ENCODE measurements at regions not wholly inside any gene's neighbourhood (a gene's known extent, or its start where the extent isn't known, plus 50 kb on each side); places are given as distances from the start of the nearest gene placed in this dataset.

GRCh38 chr10:80755893-80756292, 218.2 kb downstream of the SH2D4B start:
- TF ChIP-seq, protein P1, sequence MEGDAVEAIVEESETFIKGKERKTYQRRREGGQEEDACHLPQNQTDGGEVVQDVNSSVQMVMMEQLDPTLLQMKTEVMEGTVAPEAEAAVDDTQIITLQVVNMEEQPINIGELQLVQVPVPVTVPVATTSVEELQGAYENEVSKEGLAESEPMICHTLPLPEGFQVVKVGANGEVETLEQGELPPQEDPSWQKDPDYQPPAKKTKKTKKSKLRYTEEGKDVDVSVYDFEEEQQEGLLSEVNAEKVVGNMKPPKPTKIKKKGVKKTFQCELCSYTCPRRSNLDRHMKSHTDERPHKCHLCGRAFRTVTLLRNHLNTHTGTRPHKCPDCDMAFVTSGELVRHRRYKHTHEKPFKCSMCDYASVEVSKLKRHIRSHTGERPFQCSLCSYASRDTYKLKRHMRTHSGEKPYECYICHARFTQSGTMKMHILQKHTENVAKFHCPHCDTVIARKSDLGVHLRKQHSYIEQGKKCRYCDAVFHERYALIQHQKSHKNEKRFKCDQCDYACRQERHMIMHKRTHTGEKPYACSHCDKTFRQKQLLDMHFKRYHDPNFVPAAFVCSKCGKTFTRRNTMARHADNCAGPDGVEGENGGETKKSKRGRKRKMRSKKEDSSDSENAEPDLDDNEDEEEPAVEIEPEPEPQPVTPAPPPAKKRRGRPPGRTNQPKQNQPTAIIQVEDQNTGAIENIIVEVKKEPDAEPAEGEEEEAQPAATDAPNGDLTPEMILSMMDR (IDR thresholded peaks at IDR 0.05) = no peak
- no peak for TF ChIP-seq POLR2A (IDR thresholded peaks at IDR 0.05)
- DNase-seq = no peak
- intact Hi-C loops (cut with DNase I; ENCODE audit: low total_unique reads) = no loop called here

DNA sequence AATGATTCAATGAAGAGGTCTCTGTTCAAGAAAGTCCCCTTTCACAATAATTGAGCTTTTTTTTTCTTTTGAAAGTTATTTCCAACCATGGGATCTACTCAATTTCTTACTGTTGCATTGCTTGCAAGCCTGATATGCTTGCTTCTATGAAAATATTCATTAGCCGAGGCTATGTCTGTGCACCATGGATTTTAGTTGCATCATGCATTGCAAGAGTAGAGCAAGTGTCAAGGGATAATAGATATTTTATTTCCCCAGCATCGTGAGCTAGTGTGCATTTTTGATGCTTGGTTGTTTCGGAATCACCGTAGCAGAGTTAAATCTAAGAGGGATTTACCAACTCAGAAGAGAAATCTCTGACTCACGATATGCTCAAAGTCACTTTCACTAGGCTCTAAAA, 222.0 kb downstream of the SH2D4B start:
- intact Hi-C loops (cut with DNase I; ENCODE audit: low total_unique reads) = no loop called here
- Histone ChIP-seq H3K36me3 (no peaks in the 10 kb centered on the region), H3K4me1 (no peaks in the 10 kb centered on the region), H3K27ac (no peak overlapping the region), H3K27me3 (no peaks in the 10 kb centered on the region), H3K9me3 (no peaks in the 10 kb centered on the region), H3K4me3 (no peak overlapping the region)
- TF ChIP-seq POLR2A (IDR thresholded peaks at IDR 0.05) = no peak
- TF ChIP-seq, protein P1 (IDR thresholded peaks at IDR 0.05) = no peak
- DNase-seq = no peak

More at GRCh38 chr10:80755893-80756292, 218.2 kb downstream of the SH2D4B start:
- Histone ChIP-seq H3K9me3 (no peaks in the 10 kb centered on the region), H3K27ac (no peak overlapping the region), H3K4me1 (no peaks in the 10 kb centered on the region), H3K27me3 (no peaks in the 10 kb centered on the region), H3K36me3 (no peaks in the 10 kb centered on the region), H3K4me3 (no peak overlapping the region)

DNA sequence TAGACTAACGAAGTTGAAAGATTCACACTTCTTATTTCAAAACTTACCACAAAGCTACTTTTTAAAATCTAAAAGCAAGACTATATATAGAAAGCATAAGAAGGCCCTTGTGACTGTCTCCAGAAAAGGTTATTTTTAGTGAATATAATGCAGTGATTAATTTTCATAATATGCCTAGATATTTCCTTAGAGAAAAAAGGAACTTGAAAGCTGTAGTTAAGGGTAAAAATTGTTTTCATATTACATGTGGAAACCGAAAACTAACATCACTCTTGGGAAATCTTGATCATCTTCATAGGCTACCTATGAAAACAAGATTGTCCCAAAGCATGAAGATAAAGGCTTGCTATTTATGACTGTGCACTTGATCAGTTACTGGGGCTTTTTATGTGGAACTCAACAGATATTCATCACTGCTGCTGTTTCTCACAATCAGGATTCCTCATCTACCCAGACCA, 223.2 kb downstream of the SH2D4B start:
- H3K27me3 ChIP-seq = no peaks in the 10 kb centered on the region

DNA sequence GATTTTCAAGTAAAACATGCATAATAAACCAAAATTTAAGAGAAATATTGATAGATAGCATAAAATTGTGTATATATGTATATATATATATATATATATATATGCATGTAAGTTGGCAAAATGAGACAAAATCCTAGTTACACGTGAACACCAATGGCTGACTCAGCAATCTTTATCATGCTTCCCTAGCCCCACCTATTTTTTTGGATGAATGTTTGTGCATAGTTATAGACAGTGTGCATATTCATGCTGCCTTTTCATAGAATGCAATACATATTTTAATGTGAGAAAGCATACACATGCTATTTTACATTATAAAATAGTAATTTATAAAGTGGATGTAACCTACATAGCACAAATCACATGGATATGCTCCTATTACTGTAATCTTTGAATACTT, 230.3 kb downstream of the SH2D4B start:
- no peak for DNase-seq
- H3K27me3 ChIP-seq = no peaks in the 10 kb centered on the region
- no peaks in the 10 kb centered on the region for H3K4me1 ChIP-seq
- H3K27ac ChIP-seq = no peak overlapping the region
- intact Hi-C loops (cut with DNase I; ENCODE audit: low total_unique reads) = no loop called here
- no peak for TF ChIP-seq POLR2A (IDR thresholded peaks at IDR 0.05)
- TF ChIP-seq, protein P1 (IDR thresholded peaks at IDR 0.05) = no peak
- no peaks in the 10 kb centered on the region for H3K9me3 ChIP-seq
- no peaks in the 10 kb centered on the region for H3K36me3 ChIP-seq
- no peak overlapping the region for H3K4me3 ChIP-seq

More for the DNA sequence above, 223.2 kb downstream of the SH2D4B start:
- Histone ChIP-seq H3K9me3 (no peaks in the 10 kb centered on the region), H3K4me1 (no peaks in the 10 kb centered on the region), H3K4me3 (no peak overlapping the region), H3K27ac (no peak overlapping the region), H3K36me3 (no peaks in the 10 kb centered on the region)
- no peak for TF ChIP-seq POLR2A (IDR thresholded peaks at IDR 0.05)
- TF ChIP-seq, protein P1 (IDR thresholded peaks at IDR 0.05) = no peak
- DNase-seq = no peak
- intact Hi-C loops (cut with DNase I; ENCODE audit: low total_unique reads) = no loop called here

DNA sequence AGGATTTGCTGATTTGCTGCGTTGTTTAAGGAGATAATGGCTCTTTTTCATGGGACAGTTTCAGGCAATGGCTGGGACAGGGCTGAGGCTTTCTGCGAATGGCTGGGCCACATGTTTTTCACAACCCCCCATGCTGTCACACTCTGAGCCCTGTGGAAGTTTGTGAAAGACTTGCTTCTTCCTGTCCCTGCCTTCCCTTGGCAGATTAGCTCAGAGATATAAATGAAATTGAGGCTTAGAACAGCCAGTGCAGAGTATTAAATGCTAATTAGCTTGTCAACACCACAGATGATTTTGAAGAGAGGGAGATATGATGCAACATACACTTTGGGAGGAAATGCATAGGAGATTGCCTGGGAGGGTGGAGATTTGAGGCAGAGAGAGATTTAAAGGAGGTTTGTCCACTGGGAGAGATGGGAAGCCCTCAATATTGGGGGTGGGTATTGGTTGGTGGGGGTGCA, 232.0 kb downstream of the SH2D4B start:
- H3K27me3 ChIP-seq = no peaks in the 10 kb centered on the region

More for the DNA sequence above, 232.0 kb downstream of the SH2D4B start:
- H3K4me3 ChIP-seq = no peak overlapping the region
- no peaks in the 10 kb centered on the region for H3K9me3 ChIP-seq
- TF ChIP-seq, protein P1 (IDR thresholded peaks at IDR 0.05) = no peak
- no peak for TF ChIP-seq POLR2A (IDR thresholded peaks at IDR 0.05)
- no peak for DNase-seq
- intact Hi-C loops (cut with DNase I; ENCODE audit: low total_unique reads) = no loop called here
- no peak overlapping the region for H3K27ac ChIP-seq
- H3K36me3 ChIP-seq = no peaks in the 10 kb centered on the region
- no peaks in the 10 kb centered on the region for H3K4me1 ChIP-seq

All from uterus (tissue), 3 donors.